SK-N-SH (cell line): ENCODE measurements at regions not wholly inside any gene's neighbourhood (a gene's known extent, or its start where the extent isn't known, plus 50 kb on each side); places are given as distances from the start of the nearest gene placed in this dataset.
A peak's percentile ranks its signal among the peaks of the same experiment; 100 is the strongest.

Experiments
- CTCF ChIA-PET: fragments of 300-600, 350-600 bp; formaldehyde crosslinking; extraction: SDS; loops from one replicate; lab custom pipeline; 2021; lab: Yijun Ruan, JAX
- POLR2A ChIA-PET: fragments of 350-600 bp; sonication (Branson Sonifier 250); formaldehyde crosslinking; extraction: SDS; loops from one replicate; lab custom pipeline; 2020; ENCODE audit warnings: antibody characterized with exemption, inconsistent platforms; lab: Yijun Ruan, JAX
- DNase-seq: peaks from one replicate; pipeline ENCODE4 v3.0.0; 2012
- H2AFZ ChIP-seq: fragments of 200-600 bp; sonication (generic); 2 replicates; pipeline ENCODE4 v1.8.1; 2016; ENCODE audit warnings: antibody characterized with exemption, mild to moderate bottlenecking, low read depth
- H3F3A ChIP-seq: fragments of 200-600 bp; sonication (generic); replicated peaks from 2 replicates; pipeline ENCODE3; 2016; ENCODE audit warnings: antibody characterized with exemption, mild to moderate bottlenecking; ENCODE audit not compliant: insufficient read depth
- H3K27ac ChIP-seq, 2 experiments: fragments of 200-500 bp in 1 of 2; fragments of 200-600 bp in 1 of 2; sonication (Bioruptor generic) in 1 of 2; sonication (generic), shearing (Covaris generic) in 1 of 2; 2 replicates each; pipeline versions ENCODE4 v1.5.1 to v1.6.1; 2014 to 2016; ENCODE audit warnings: low read depth in 2 of 2, inconsistent platforms in 1 of 2, low read length in 1 of 2, mild to moderate bottlenecking in 1 of 2, mixed read lengths in 1 of 2
- H3K27me3 ChIP-seq: fragments of 200-600 bp; sonication (generic), shearing (Covaris generic); 2 replicates; pipeline ENCODE4 v1.6.1; 2016; ENCODE audit warnings: mixed run types; ENCODE audit not compliant: insufficient read depth
- H3K36me3 ChIP-seq, 2 experiments: fragments of 200-500 bp in 1 of 2; fragments of 200-600 bp in 1 of 2; sonication (Bioruptor generic) in 1 of 2; sonication (generic) in 1 of 2; replicated peaks in 1 of 2; 2 replicates each; pipeline versions ENCODE3 to v1.5.1; 2014 to 2016; ENCODE audit warnings: low read length in 1 of 2, mild to moderate bottlenecking in 1 of 2; ENCODE audit not compliant: insufficient read depth in 2 of 2, control insufficient read depth in 1 of 2
- H3K4me1 ChIP-seq, 2 experiments: fragments of 200-500 bp in 1 of 2; fragments of 200-600 bp in 1 of 2; sonication (Bioruptor generic) in 1 of 2; sonication (generic), shearing (Covaris generic) in 1 of 2; 2 replicates each; pipeline versions ENCODE4 v1.5.1 to v1.6.1; 2014 to 2016; ENCODE audit warnings: low read depth in 1 of 2, low read length in 1 of 2, mixed run types in 1 of 2; ENCODE audit not compliant: insufficient read depth in 2 of 2, control insufficient read depth in 1 of 2
- H3K4me2 ChIP-seq: fragments of 200-600 bp; sonication (generic), shearing (Covaris generic); 2 replicates; pipeline ENCODE4 v1.6.1; 2017; ENCODE audit warnings: mixed run types
- H3K4me3 ChIP-seq, 2 experiments: fragments of 200-500 bp in 1 of 2; fragments of 200-600 bp in 1 of 2; sonication (Bioruptor generic) in 1 of 2; sonication (generic), shearing (Covaris generic) in 1 of 2; 2 replicates each; pipeline versions ENCODE4 v1.5.1 to v1.8.1; 2014 to 2016; ENCODE audit warnings: low read depth in 2 of 2, inconsistent platforms in 1 of 2, low read length in 1 of 2, mild to moderate bottlenecking in 1 of 2, mixed read lengths in 1 of 2, moderate library complexity in 1 of 2
- H3K79me2 ChIP-seq: fragments of 200-600 bp; sonication (generic); 2 replicates; pipeline ENCODE4 v1.8.1; 2017; ENCODE audit warnings: mild to moderate bottlenecking; ENCODE audit not compliant: insufficient read depth
- H3K9ac ChIP-seq: fragments of 200-600 bp; sonication (generic); 2 replicates; pipeline ENCODE4 v1.6.1; 2017; ENCODE audit warnings: mixed run types
- H3K9me2 ChIP-seq: fragments of 200-600 bp; sonication (generic); 2 replicates; pipeline ENCODE4 v1.6.1; 2017; ENCODE audit warnings: mixed run types
- H3K9me3 ChIP-seq: fragments of 200-600 bp; sonication (generic); 2 replicates; pipeline ENCODE4 v1.6.1; 2017; ENCODE audit warnings: mixed run types, mild to moderate bottlenecking, moderate library complexity
- H4K20me1 ChIP-seq: fragments of 200-600 bp; sonication (generic); 2 replicates; pipeline ENCODE4 v1.6.1; 2017; ENCODE audit warnings: mild to moderate bottlenecking, mixed run types; ENCODE audit not compliant: insufficient read depth
- ELF1 ChIP-seq: IDR thresholded peaks from 2 replicates; pipeline ENCODE4 v1.4.0; 2012
- EZH2phosphoT487 ChIP-seq: fragments of 200-600 bp; sonication (generic); IDR thresholded peaks from 2 replicates; pipeline ENCODE4 v1.6.1; 2017; ENCODE audit warnings: low read depth, mixed run types, mild to moderate bottlenecking, antibody characterized with exemption, moderate library complexity, borderline replicate concordance
- FOSL2 ChIP-seq: IDR thresholded peaks from 2 replicates; pipeline ENCODE4 v1.4.0; 2012; ENCODE audit warnings: low read depth, mild to moderate bottlenecking, moderate library complexity, borderline replicate concordance
- FOXM1 ChIP-seq: IDR thresholded peaks from 2 replicates; pipeline ENCODE4 v1.4.0; 2012; ENCODE audit warnings: low read depth, mild to moderate bottlenecking
- GATA2 ChIP-seq: sonication (generic); formaldehyde crosslinking; IDR thresholded peaks from 2 replicates; pipeline ENCODE4 v1.5.0; 2020; ENCODE audit warnings: mild to moderate bottlenecking, missing genetic modification reagents
- MEF2A ChIP-seq: IDR thresholded peaks from 2 replicates; pipeline ENCODE4 v1.4.0; 2012; ENCODE audit warnings: low read depth, borderline replicate concordance
- MXI1 ChIP-seq: IDR thresholded peaks from 2 replicates; pipeline ENCODE4 v1.6.1; 2012; ENCODE audit warnings: mild to moderate bottlenecking, low read depth, low read length, improper control_type of control experiment
- NFIC ChIP-seq: IDR thresholded peaks from 2 replicates; pipeline ENCODE4 v1.4.0; 2012; ENCODE audit warnings: borderline replicate concordance
- POLR2AphosphoS5 ChIP-seq: IDR thresholded peaks from 2 replicates; pipeline ENCODE4 v1.6.1; 2012; ENCODE audit warnings: low read depth, low read length
- RAD21 ChIP-seq: IDR thresholded peaks from 2 replicates; pipeline ENCODE4 v1.6.1; 2012; ENCODE audit warnings: mild to moderate bottlenecking, low read length
- RFX5 ChIP-seq: IDR thresholded peaks from 2 replicates; pipeline ENCODE4 v1.6.1; 2012; ENCODE audit warnings: mild to moderate bottlenecking, improper control_type of control experiment, low read length
- SIN3A ChIP-seq: IDR thresholded peaks from 2 replicates; pipeline ENCODE4 v1.6.1; 2012; ENCODE audit warnings: low read depth, mild to moderate bottlenecking, low read length, moderate library complexity, borderline replicate concordance
- TCF12 ChIP-seq: IDR thresholded peaks from 2 replicates; pipeline ENCODE4 v1.4.0; 2012
- YY1 ChIP-seq: IDR thresholded peaks from 2 replicates; pipeline ENCODE4 v1.4.0; 2012; ENCODE audit warnings: low read depth, mild to moderate bottlenecking
- WGBS: methylation state at CpG from one replicate; pipeline ENCODE4 v1.1.6; 2017; ENCODE audit warnings: low lambda C conversion rate; 5-methylcytosine and 5-hydroxymethylcytosine counted together
- TF ChIP-seq, protein P1 (sequence below): IDR thresholded peaks from 2 replicates; pipeline ENCODE4 v1.4.0; 2012; ENCODE audit warnings: low read depth
- TF ChIP-seq, protein P2 (sequence below): IDR thresholded peaks from 2 replicates; pipeline ENCODE4; 2012
- TF ChIP-seq, protein P3 (sequence below): IDR thresholded peaks from 2 replicates; pipeline ENCODE4 v1.4.0; 2012; ENCODE audit warnings: low read depth, borderline replicate concordance
- TF ChIP-seq, protein P4 (sequence below): fragments of 150-350 bp; IDR thresholded peaks from 2 replicates; pipeline ENCODE4 v1.6.1; 2017; ENCODE audit warnings: antibody characterized with exemption, low read length, low read depth, borderline replicate concordance

DNA sequence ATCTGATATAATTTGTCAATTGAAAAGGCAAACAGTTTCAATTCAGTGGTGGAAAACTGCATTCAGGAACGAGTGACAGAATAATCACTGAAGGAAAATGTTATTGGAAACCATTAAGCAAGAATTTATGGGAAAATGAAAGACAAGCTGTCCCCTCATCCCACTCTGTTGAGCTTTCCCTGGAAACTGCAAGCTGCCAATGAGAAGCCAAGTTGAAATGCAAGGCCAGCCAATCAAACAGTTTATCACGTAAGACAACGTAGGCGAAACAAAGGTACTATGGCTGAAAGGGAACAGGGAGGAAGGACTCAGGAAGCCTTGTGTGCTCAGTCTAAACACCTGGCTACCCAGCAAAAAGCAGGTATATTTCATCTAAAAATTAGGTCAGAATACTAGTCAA, 187.9 kb upstream of the ATP10A start:
- H3K27ac ChIP-seq = no peak overlapping the region
- POLR2A ChIA-PET = no interaction called here
- CTCF ChIA-PET = no interaction called here

DNA sequence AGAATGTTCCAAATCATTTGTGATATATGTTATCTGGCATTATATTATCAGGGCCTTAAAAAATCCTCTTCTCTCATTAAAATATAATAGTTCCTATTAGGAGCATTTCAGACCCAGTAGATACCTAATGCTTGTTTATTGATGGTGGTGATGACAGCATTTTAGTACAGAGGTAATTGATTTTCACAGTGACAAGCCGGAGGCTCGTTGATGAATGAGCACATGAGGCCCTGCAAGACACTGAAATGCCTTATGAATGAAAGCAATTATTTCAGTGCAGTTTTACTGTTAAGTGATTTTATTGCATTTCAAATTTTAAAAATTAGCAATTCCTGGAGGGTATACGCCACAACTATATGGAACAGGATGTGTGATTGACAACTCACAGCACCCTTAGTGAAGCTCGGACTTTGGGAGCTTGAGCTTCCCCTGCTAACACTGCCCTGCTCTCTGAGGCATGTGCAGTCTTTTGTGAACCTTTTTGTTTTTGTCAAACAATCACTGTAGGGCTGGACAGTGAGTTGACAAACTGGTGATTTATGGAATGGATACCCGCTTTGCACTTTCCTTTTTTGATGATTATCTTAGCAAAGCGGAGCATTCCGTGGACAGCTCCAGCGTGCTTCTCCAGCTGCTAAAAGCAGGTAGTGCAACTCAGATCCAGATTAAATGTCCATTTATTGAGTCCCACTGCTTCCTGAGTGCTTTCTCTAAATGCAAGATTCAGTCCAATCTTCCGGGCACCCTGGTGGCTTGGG, 187.0 kb upstream of the ATP10A start:
- Histone ChIP-seq H3K9me3 (no peaks in the 10 kb centered on the region), H3K9ac (no peak overlapping the region)
- POLR2A ChIA-PET = no interaction called here

More for the DNA sequence above, 187.9 kb upstream of the ATP10A start:
- no peak overlapping the region for H3K9ac ChIP-seq
- no peak for TF ChIP-seq YY1
- peak; percentile 28; the same call in 1 of the 2 replicates for TF ChIP-seq RFX5
- TF ChIP-seq, all 33 proteins: peak for 1
- H3K9me2 ChIP-seq = no peaks in the 10 kb centered on the region
- peak; percentile 42 for DNase-seq
- H3K9me3 ChIP-seq = no peaks in the 10 kb centered on the region
- H3K4me1 ChIP-seq = peaks cover 0 to 7% of the 10 kb centered on the region in 2 experiments; a peak in 2 of 4 replicates
- H2AFZ ChIP-seq = no peak overlapping the region
- H3K36me3 ChIP-seq = no peaks in the 10 kb centered on the region
- no peaks in the 10 kb centered on the region for H3K79me2 ChIP-seq
- no peak overlapping the region for H3K4me3 ChIP-seq
- no peaks in the 10 kb centered on the region for H3K27me3 ChIP-seq
- H3K4me2 ChIP-seq = no peak overlapping the region
- WGBS = 24% methylated on average over 4 of the region's 4 CpGs
- no peaks in the 10 kb centered on the region for H3F3A ChIP-seq
- no peaks in the 10 kb centered on the region for H4K20me1 ChIP-seq

DNA sequence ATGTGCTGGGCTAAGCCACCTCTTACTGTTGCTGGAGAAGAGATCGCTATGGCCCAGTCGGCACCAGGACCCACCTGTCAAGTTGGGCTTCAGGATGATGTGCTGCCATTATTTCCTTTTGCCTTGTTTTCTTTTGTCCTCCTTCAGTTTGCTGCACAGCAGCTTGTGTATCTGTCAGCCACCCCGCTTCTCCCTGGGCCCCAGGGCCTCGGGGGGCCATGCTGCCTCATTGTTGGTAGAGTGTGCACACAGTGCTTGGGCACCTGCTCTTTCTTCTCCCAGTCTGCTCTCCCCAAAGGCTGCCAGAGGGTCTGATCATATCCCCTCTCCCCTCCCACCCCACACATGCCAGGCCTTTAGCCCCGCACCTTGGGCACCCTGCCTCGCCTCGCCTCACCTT, 185.5 kb upstream of the ATP10A start:
- H3K27me3 ChIP-seq = no peaks in the 10 kb centered on the region
- peaks cover 0 to 7% of the 10 kb centered on the region in 2 experiments; a peak in 2 of 4 replicates for H3K4me1 ChIP-seq
- ChIA-PET POLR2A (no interaction called here), CTCF (no interaction called here)
- 56% methylated on average over 7 of the region's 7 CpGs for WGBS
- H3K9ac ChIP-seq = no peak overlapping the region
- H2AFZ ChIP-seq = no peak overlapping the region
- no peaks in the 10 kb centered on the region for H3K36me3 ChIP-seq
- H3F3A ChIP-seq = no peaks in the 10 kb centered on the region
- H3K9me3 ChIP-seq = no peaks in the 10 kb centered on the region
- no peak overlapping the region for H3K4me3 ChIP-seq
- DNase-seq = no peak
- no peaks in the 10 kb centered on the region for H3K79me2 ChIP-seq
- no peak overlapping the region for H3K27ac ChIP-seq
- H4K20me1 ChIP-seq = no peaks in the 10 kb centered on the region
- H3K4me2 ChIP-seq = no peak overlapping the region
- H3K9me2 ChIP-seq = no peaks in the 10 kb centered on the region
- TF ChIP-seq YY1 (no peak), FOXM1 (no peak), NFIC (no peak), FOSL2 (no peak), MXI1 (no peak), EZH2phosphoT487 (no peak), RAD21 (no peak), TCF12 (no peak), POLR2AphosphoS5 (no peak), SIN3A (no peak), ELF1 (no peak), MEF2A (no peak)
- TF ChIP-seq, protein P1, sequence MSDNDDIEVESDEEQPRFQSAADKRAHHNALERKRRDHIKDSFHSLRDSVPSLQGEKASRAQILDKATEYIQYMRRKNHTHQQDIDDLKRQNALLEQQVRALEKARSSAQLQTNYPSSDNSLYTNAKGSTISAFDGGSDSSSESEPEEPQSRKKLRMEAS = no peak
- TF ChIP-seq, protein P2, sequence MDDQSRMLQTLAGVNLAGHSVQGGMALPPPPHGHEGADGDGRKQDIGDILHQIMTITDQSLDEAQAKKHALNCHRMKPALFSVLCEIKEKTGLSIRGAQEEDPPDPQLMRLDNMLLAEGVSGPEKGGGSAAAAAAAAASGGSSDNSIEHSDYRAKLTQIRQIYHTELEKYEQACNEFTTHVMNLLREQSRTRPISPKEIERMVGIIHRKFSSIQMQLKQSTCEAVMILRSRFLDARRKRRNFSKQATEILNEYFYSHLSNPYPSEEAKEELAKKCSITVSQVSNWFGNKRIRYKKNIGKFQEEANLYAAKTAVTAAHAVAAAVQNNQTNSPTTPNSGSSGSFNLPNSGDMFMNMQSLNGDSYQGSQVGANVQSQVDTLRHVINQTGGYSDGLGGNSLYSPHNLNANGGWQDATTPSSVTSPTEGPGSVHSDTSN = no peak
- TF ChIP-seq, protein P3, sequence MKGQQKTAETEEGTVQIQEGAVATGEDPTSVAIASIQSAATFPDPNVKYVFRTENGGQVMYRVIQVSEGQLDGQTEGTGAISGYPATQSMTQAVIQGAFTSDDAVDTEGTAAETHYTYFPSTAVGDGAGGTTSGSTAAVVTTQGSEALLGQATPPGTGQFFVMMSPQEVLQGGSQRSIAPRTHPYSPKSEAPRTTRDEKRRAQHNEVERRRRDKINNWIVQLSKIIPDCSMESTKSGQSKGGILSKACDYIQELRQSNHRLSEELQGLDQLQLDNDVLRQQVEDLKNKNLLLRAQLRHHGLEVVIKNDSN = no peak
- TF ChIP-seq, protein P4, sequence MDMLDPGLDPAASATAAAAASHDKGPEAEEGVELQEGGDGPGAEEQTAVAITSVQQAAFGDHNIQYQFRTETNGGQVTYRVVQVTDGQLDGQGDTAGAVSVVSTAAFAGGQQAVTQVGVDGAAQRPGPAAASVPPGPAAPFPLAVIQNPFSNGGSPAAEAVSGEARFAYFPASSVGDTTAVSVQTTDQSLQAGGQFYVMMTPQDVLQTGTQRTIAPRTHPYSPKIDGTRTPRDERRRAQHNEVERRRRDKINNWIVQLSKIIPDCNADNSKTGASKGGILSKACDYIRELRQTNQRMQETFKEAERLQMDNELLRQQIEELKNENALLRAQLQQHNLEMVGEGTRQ = no peak

More for the DNA sequence above, 187.0 kb upstream of the ATP10A start:
- H3K9me2 ChIP-seq = no peaks in the 10 kb centered on the region
- H3K4me1 ChIP-seq = peaks cover 0 to 7% of the 10 kb centered on the region in 2 experiments; a peak in 2 of 4 replicates
- no peak overlapping the region for H3K4me2 ChIP-seq
- H3K79me2 ChIP-seq = no peaks in the 10 kb centered on the region
- no peak overlapping the region for H2AFZ ChIP-seq
- CTCF ChIA-PET = interaction anchor here (0.7 kb wide), 1 partner anchor 13 kb away, joined by 3 read pairs; no protein-coding TSS in a partner anchor
- 22% methylated on average over 9 of the region's 9 CpGs for WGBS
- no peaks in the 10 kb centered on the region for H3K27me3 ChIP-seq
- no peak overlapping the region; a peak in 1 of 4 replicates for H3K27ac ChIP-seq
- TF ChIP-seq EZH2phosphoT487 (no peak), GATA2 (CRISPR knock-in tag) (0 out of 2 replicates have a peak, but pooled peaks have one; percentile 3)
- no peaks in the 10 kb centered on the region for H3K36me3 ChIP-seq
- DNase-seq = peak; percentile 33
- no peak overlapping the region for H3K4me3 ChIP-seq
- no peaks in the 10 kb centered on the region for H3F3A ChIP-seq
- no peaks in the 10 kb centered on the region for H4K20me1 ChIP-seq
